ENCODE measurements at regions not wholly inside any gene's neighbourhood (a gene's known extent, or its start where the extent isn't known, plus 50 kb on each side); places are given as distances from the start of the nearest gene placed in this dataset.

GRCh38 chr12:92339198-92339821, 193.7 kb upstream of the BTG1 start:
- Histone ChIP-seq H3K79me2 (ENCODE audit: low read depth) (no peaks in the 10 kb centered on the region), H3K27ac (no peak overlapping the region), H4K20me1 (ENCODE audit: insufficient read depth) (no peaks in the 10 kb centered on the region), H2AFZ (no peak overlapping the region), H3K27me3 (ENCODE audit: insufficient read depth, low read depth) (no peaks in the 10 kb centered on the region), H3F3A (ENCODE audit: insufficient read depth, low read depth) (no peaks in the 10 kb centered on the region), H3K4me1 (replicated peaks; ENCODE audit: insufficient read depth) (0 out of 2 replicates have a peak, but pooled peaks cover 7% of the 10 kb centered on the region), H3K4me2 (no peak overlapping the region), H3K4me3 (no peak overlapping the region), H3K36me3 (ENCODE audit: low read depth) (no peaks in the 10 kb centered on the region), H3K9me2 (ENCODE audit: insufficient read depth) (no peaks in the 10 kb centered on the region; the same call in 1 of the 2 replicates), H3K9me3 (ENCODE audit: insufficient read depth, low read depth) (peaks cover 5% of the 10 kb centered on the region; the same call in 1 of the 2 replicates)
- POLR2A ChIA-PET (ENCODE audit: unreplicated experiment): no interaction called here
- CTCF ChIA-PET: no interaction called here
- no TSS peak for BruUV-seq (replicated peaks)
- intact Hi-C loops (cut with micrococcal nuclease; ENCODE audit: unreplicated experiment): no loop called here
- no peak for DNase-seq
- TF ChIP-seq CTCF (conservative IDR thresholded peaks at IDR 0.05): no peak
- TF ChIP-seq EZH2 (IDR thresholded peaks at IDR 0.05; ENCODE audit: low read depth): no peak

- Histone ChIP-seq H4K20me1 (ENCODE audit: insufficient read depth) (no peaks in the 10 kb centered on the region), H3K79me2 (ENCODE audit: low read depth) (no peaks in the 10 kb centered on the region), H3K27me3 (ENCODE audit: insufficient read depth, low read depth) (no peaks in the 10 kb centered on the region), H3K9me2 (ENCODE audit: insufficient read depth) (no peaks in the 10 kb centered on the region; the same call in 1 of the 2 replicates), H3K36me3 (ENCODE audit: low read depth) (no peaks in the 10 kb centered on the region), H3K9me3 (ENCODE audit: insufficient read depth, low read depth) (peaks cover 5% of the 10 kb centered on the region; the same call in 1 of the 2 replicates), H3K4me1 (replicated peaks; ENCODE audit: insufficient read depth) (0 out of 2 replicates have a peak, but pooled peaks cover 7% of the 10 kb centered on the region), H3F3A (ENCODE audit: insufficient read depth, low read depth) (no peaks in the 10 kb centered on the region), H3K4me2 (no peak overlapping the region), H3K27ac (no peak overlapping the region), H3K4me3 (no peak overlapping the region), H2AFZ (no peak overlapping the region)
- intact Hi-C loops (cut with micrococcal nuclease; ENCODE audit: unreplicated experiment): no loop called here
- ChIA-PET CTCF (no interaction called here), POLR2A (ENCODE audit: unreplicated experiment) (no interaction called here)
- BruUV-seq (replicated peaks): no TSS peak
- no peak for DNase-seq
- TF ChIP-seq EZH2 (IDR thresholded peaks at IDR 0.05; ENCODE audit: low read depth): no peak
Observed at GRCh38 chr12:92338671-92339070, 193.0 kb upstream of the BTG1 start.

GRCh38 chr12:92338102-92338501, 192.5 kb upstream of the BTG1 start:
- ChIA-PET CTCF (no interaction called here), POLR2A (ENCODE audit: unreplicated experiment) (no interaction called here)
- H3K9me2 ChIP-seq (ENCODE audit: insufficient read depth): no peaks in the 10 kb centered on the region; the same call in 1 of the 2 replicates
- H2AFZ ChIP-seq: no peak overlapping the region
- no TSS peak for BruUV-seq (replicated peaks)
- no peaks in the 10 kb centered on the region for H3K27me3 ChIP-seq (ENCODE audit: insufficient read depth, low read depth)
- intact Hi-C loops (cut with micrococcal nuclease; ENCODE audit: unreplicated experiment): no loop called here
- no peaks in the 10 kb centered on the region for H4K20me1 ChIP-seq (ENCODE audit: insufficient read depth)
- DNase-seq: no peak
- peaks cover 5% of the 10 kb centered on the region; the same call in 1 of the 2 replicates for H3K9me3 ChIP-seq (ENCODE audit: insufficient read depth, low read depth)
- H3K4me2 ChIP-seq: no peak overlapping the region
- no peak overlapping the region for H3K4me3 ChIP-seq
- H3K36me3 ChIP-seq (ENCODE audit: low read depth): no peaks in the 10 kb centered on the region
- H3K79me2 ChIP-seq (ENCODE audit: low read depth): no peaks in the 10 kb centered on the region
- H3K4me1 ChIP-seq (replicated peaks; ENCODE audit: insufficient read depth): 0 out of 2 replicates have a peak, but pooled peaks cover 7% of the 10 kb centered on the region
- H3F3A ChIP-seq (ENCODE audit: insufficient read depth, low read depth): no peaks in the 10 kb centered on the region
- no peak overlapping the region for H3K27ac ChIP-seq
- TF ChIP-seq EZH2 (IDR thresholded peaks at IDR 0.05; ENCODE audit: low read depth) (no peak), CTCF (conservative IDR thresholded peaks at IDR 0.05) (no peak)
